Transverse colon (tissue), 4 donors: ENCODE measurements at regions not wholly inside any gene's neighbourhood (a gene's known extent, or its start where the extent isn't known, plus 50 kb on each side); places are given as distances from the start of the nearest gene placed in this dataset.

ENCODE experiments used
- CTCF ChIP-seq, 5 experiments: fragments of 200-600 bp in 3 of 5; fragments of 450-650 bp in 2 of 5; sonication (generic) in 3 of 5; IDR thresholded peaks; 1 replicate in 2 of 5; 2 replicates in 3 of 5; pipeline ENCODE4 v1.5.1; 2016 to 2017; ENCODE audit warnings: antibody characterized with exemption in 5 of 5, inconsistent platforms in 3 of 5, mild to moderate bottlenecking in 2 of 5, moderate library complexity in 1 of 5
- POLR2AphosphoS5 ChIP-seq, 3 donors: sonication (generic); formaldehyde crosslinking; IDR thresholded peaks; one replicate each; pipeline ENCODE4 v1.6.1; 2016; ENCODE audit warnings: antibody characterized with exemption in 3 of 3

GRCh38 chr3:46096336-46096735, 69.1 kb upstream of the XCR1 start:
- no peak for TF ChIP-seq CTCF (IDR thresholded peaks at IDR 0.05)
- no peak for TF ChIP-seq POLR2AphosphoS5 (IDR thresholded peaks at IDR 0.05)
